Amniotic epithelial cell (primary cell): ENCODE measurements at regions not wholly inside any gene's neighbourhood (a gene's known extent, or its start where the extent isn't known, plus 50 kb on each side); places are given as distances from the start of the nearest gene placed in this dataset.

Experiments
- DNase-seq: peaks from one replicate; pipeline ENCODE4 v3.0.0-alpha.2; 2010; ENCODE audit warnings: low read depth

GRCh38 chr4:184575306-184575705 lies 73.9 kb downstream of the CASP3 start:
- DNase-seq: no peak

- DNase-seq: no peak
These were observed 74.4 kb downstream of the CASP3 start for GRCh38 chr4:184574861-184575260.

GRCh38 chr4:184573701-184574100 lies 75.5 kb downstream of the CASP3 start:
- DNase-seq: no peak

GRCh38 chr4:184568770-184569169 lies 80.5 kb downstream of the CASP3 start:
- no peak for DNase-seq

- DNase-seq: no peak
These were observed 85.6 kb downstream of the CASP3 start for GRCh38 chr4:184563621-184564020.

- no peak for DNase-seq
These were observed 84.6 kb upstream of the IRF2 start for GRCh38 chr4:184558996-184559395.

GRCh38 chr4:184553891-184554290 lies 79.5 kb upstream of the IRF2 start:
- DNase-seq: no peak

- DNase-seq: no peak
These were observed 76.1 kb upstream of the IRF2 start for GRCh38 chr4:184550476-184550875.

- no peak for DNase-seq
These were observed 74.4 kb upstream of the IRF2 start for GRCh38 chr4:184548648-184549341.

- DNase-seq: no peak
These were observed 73.9 kb upstream of the IRF2 start for GRCh38 chr4:184548316-184548647.

GRCh38 chr4:184544788-184545409 lies 70.5 kb upstream of the IRF2 start:
- DNase-seq: peak; percentile 21

- DNase-seq: no peak
These were observed 67.6 kb upstream of the IRF2 start for GRCh38 chr4:184541907-184542306.

GRCh38 chr4:184540307-184540706 lies 66.0 kb upstream of the IRF2 start:
- DNase-seq: no peak

GRCh38 chr4:184538023-184538599 lies 63.8 kb upstream of the IRF2 start:
- peak; percentile 88 for DNase-seq

GRCh38 chr4:184537269-184538022 lies 63.1 kb upstream of the IRF2 start:
- DNase-seq: peak; percentile 92

- peak; percentile 57 for DNase-seq
These were observed 62.5 kb upstream of the IRF2 start for GRCh38 chr4:184536881-184537248.

GRCh38 chr4:184536065-184536880 lies 61.9 kb upstream of the IRF2 start:
- no peak for DNase-seq

GRCh38 chr4:184534511-184535391 lies 60.4 kb upstream of the IRF2 start:
- DNase-seq: peak; percentile 94

- DNase-seq: no peak
These were observed 59.6 kb upstream of the IRF2 start for GRCh38 chr4:184533908-184534307.

- DNase-seq: no peak
These were observed 56.7 kb upstream of the IRF2 start for GRCh38 chr4:184531008-184531407.

- no peak for DNase-seq
These were observed 54.9 kb upstream of the IRF2 start for GRCh38 chr4:184529283-184529682.
